Mammary epithelial cell (primary cell): ENCODE measurements at regions not wholly inside any gene's neighbourhood (a gene's known extent, or its start where the extent isn't known, plus 50 kb on each side); places are given as distances from the start of the nearest gene placed in this dataset.

Experiments
- EZH2 ChIP-seq: IDR thresholded peaks from 2 replicates; pipeline ENCODE4 v1.6.1; 2012; ENCODE audit warnings: low read length, inconsistent platforms, borderline replicate concordance
- TF ChIP-seq, protein P1 (sequence below), 2 donors: IDR thresholded peaks in 1 of 2; conservative IDR thresholded peaks in 1 of 2; 2 replicates each; pipeline ENCODE4 v1.5.1; 2011 to 2012; ENCODE audit warnings: inconsistent platforms in 2 of 2, low read length in 2 of 2, mild to moderate bottlenecking in 2 of 2, control low read depth in 1 of 2, low read depth in 1 of 2; ENCODE audit not compliant: insufficient read depth in 1 of 2; ENCODE audit errors: extremely low read depth in 1 of 2

DNA sequence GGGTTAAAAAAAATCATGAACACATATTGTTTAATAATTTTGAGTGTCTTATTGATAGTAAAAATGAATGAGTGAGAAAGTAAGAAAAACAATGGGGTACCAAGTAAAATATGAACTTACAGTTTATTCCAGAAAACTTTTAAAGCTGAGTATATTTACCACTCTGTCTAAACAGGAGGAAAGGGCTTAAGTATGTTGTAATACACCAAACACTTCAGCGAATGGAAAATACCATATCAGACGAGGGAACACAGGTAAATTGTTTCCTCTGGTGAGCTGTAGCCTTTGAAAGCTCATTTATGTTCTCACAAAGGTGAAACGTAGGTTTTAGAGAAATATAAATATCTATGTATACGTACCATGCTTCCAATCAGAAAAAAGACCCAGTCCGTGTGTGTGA, 1209.6 kb upstream of the ZEB2 start:
- TF ChIP-seq, protein P1, sequence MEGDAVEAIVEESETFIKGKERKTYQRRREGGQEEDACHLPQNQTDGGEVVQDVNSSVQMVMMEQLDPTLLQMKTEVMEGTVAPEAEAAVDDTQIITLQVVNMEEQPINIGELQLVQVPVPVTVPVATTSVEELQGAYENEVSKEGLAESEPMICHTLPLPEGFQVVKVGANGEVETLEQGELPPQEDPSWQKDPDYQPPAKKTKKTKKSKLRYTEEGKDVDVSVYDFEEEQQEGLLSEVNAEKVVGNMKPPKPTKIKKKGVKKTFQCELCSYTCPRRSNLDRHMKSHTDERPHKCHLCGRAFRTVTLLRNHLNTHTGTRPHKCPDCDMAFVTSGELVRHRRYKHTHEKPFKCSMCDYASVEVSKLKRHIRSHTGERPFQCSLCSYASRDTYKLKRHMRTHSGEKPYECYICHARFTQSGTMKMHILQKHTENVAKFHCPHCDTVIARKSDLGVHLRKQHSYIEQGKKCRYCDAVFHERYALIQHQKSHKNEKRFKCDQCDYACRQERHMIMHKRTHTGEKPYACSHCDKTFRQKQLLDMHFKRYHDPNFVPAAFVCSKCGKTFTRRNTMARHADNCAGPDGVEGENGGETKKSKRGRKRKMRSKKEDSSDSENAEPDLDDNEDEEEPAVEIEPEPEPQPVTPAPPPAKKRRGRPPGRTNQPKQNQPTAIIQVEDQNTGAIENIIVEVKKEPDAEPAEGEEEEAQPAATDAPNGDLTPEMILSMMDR (conservative IDR thresholded peaks at IDR 0.05 in 1 of 2, IDR thresholded peaks at IDR 0.05 in 1 of 2; ENCODE audit: extremely low read depth in 1 of 2, insufficient read depth in 1 of 2, low read depth in 1 of 2, low read length in 2 of 2): no peak
- no peak for TF ChIP-seq EZH2
